HCT116 (cell line): ENCODE measurements at regions not wholly inside any gene's neighbourhood (a gene's known extent, or its start where the extent isn't known, plus 50 kb on each side); places are given as distances from the start of the nearest gene placed in this dataset.

Experiments used
- ATAC-seq: fragments of 200-7000 bp; cut with Tn5 transposase; 2 replicates; pipeline ENCODE4 v1.9.1; 2020; ENCODE audit warnings: mild to moderate bottlenecking, moderate library complexity
- BruUV-seq: library from RNA; stranded (reverse); fragments of 400-500 nt; replicated peaks from 2 replicates; lab custom pipeline; 2021; lab: Mats Ljungman, UMichigan
- CTCF ChIA-PET: fragments of 300-600 bp; sonication (Branson Sonifier 250); formaldehyde crosslinking; loops from one replicate; lab custom pipeline; 2021; ENCODE audit warnings: antibody characterized with exemption; lab: Charles Lee
- POLR2A ChIA-PET: fragments of 300-600, 350-600 bp; sonication (Branson Sonifier 250); formaldehyde crosslinking; loops from one replicate; lab custom pipeline; 2021; ENCODE audit warnings: antibody characterized with exemption; lab: Charles Lee
- RAD21 ChIA-PET, 2 experiments: fragments of 300-600 bp; sonication (Branson Sonifier 250); formaldehyde crosslinking; loops; one replicate each; lab custom pipeline; 2023; ENCODE audit warnings: low total read pairs in 2 of 2; ENCODE audit not compliant: uncharacterized antibody in 2 of 2, unreplicated experiment in 2 of 2, low non-redundant PET in 1 of 2; lab: Charles Lee
- DNase-seq: peaks from one replicate; pipeline ENCODE4 v3.0.0-alpha.2; 2010; ENCODE audit warnings: low read depth, low spot score
- H2AFZ ChIP-seq: fragments of 200-600 bp; shearing (Covaris generic), sonication (generic); 2 replicates; pipeline ENCODE4 v1.6.1; 2017; ENCODE audit warnings: low read depth, mixed run types, mixed read lengths, antibody characterized with exemption, low read length; ENCODE audit not compliant: poor library complexity, severe bottlenecking
- H3K27ac ChIP-seq: 2 replicates; pipeline ENCODE4 v1.5.1; 2012; ENCODE audit warnings: low read depth, low read length
- H3K27me3 ChIP-seq: fragments of 200-600 bp; sonication (generic); 2 replicates; pipeline ENCODE4 v1.6.1; 2016; ENCODE audit warnings: mixed run types, low read length, mixed read lengths; ENCODE audit not compliant: insufficient read depth
- H3K36me3 ChIP-seq, 2 experiments: fragments of 200-500 bp in 1 of 2; fragments of 200-600 bp in 1 of 2; sonication (Bioruptor generic) in 1 of 2; sonication (generic) in 1 of 2; 2 replicates each; pipeline versions ENCODE4 v1.5.1 to v1.6.1; 2014 to 2016; ENCODE audit warnings: low read length in 2 of 2, inconsistent platforms in 1 of 2, mixed read lengths in 1 of 2, mixed run types in 1 of 2; ENCODE audit not compliant: insufficient read depth in 2 of 2, control insufficient read depth in 1 of 2
- H3K4me1 ChIP-seq, 2 experiments: fragments of 200-600 bp in 1 of 2; sonication (generic) in 1 of 2; 2 replicates each; pipeline versions ENCODE4 v1.5.1 to v1.6.1; 2012 to 2017; ENCODE audit warnings: low read length in 2 of 2, inconsistent platforms in 1 of 2, mild to moderate bottlenecking in 1 of 2, mixed read lengths in 1 of 2, mixed run types in 1 of 2, moderate library complexity in 1 of 2; ENCODE audit not compliant: insufficient read depth in 2 of 2, control insufficient read depth in 1 of 2
- H3K4me2 ChIP-seq: fragments of 200-600 bp; sonication (generic); 2 replicates; pipeline ENCODE4 v1.6.1; 2017; ENCODE audit warnings: mixed run types, low read length, mixed read lengths
- H3K4me3 ChIP-seq, 2 experiments: fragments of 200-600 bp in 1 of 2; sonication (generic) in 1 of 2; replicated peaks in 1 of 2; 2 replicates each; pipeline ENCODE4 v1.5.1; 2011 to 2016; ENCODE audit warnings: low read length in 2 of 2, control low read depth in 1 of 2, low read depth in 1 of 2, mild to moderate bottlenecking in 1 of 2, mixed read lengths in 1 of 2, mixed run types in 1 of 2
- H3K79me2 ChIP-seq: fragments of 200-600 bp; sonication (generic); 2 replicates; pipeline ENCODE4 v1.6.1; 2017; ENCODE audit warnings: mild to moderate bottlenecking, mixed run types, low read length, moderate library complexity, mixed read lengths; ENCODE audit not compliant: insufficient read depth
- H3K9ac ChIP-seq: fragments of 200-600 bp; sonication (generic); 2 replicates; pipeline ENCODE4 v1.6.1; 2016; ENCODE audit warnings: low read length, mixed read lengths
- H3K9me2 ChIP-seq: fragments of 200-600 bp; sonication (generic), shearing (Covaris generic); 2 replicates; pipeline ENCODE4 v1.6.1; 2017; ENCODE audit warnings: mixed run types, mild to moderate bottlenecking, moderate library complexity; ENCODE audit not compliant: insufficient read depth
- H3K9me3 ChIP-seq, 2 experiments: fragments of 200-500 bp in 1 of 2; fragments of 200-600 bp in 1 of 2; sonication (Bioruptor generic) in 1 of 2; sonication (generic) in 1 of 2; 2 replicates each; pipeline ENCODE4 v1.6.1; 2014 to 2017; ENCODE audit warnings: low read length in 2 of 2, mixed read lengths in 2 of 2, inconsistent platforms in 1 of 2, low read depth in 1 of 2, mild to moderate bottlenecking in 1 of 2, mixed run types in 1 of 2, moderate library complexity in 1 of 2; ENCODE audit not compliant: control insufficient read depth in 1 of 2, insufficient read depth in 1 of 2
- H4K20me1 ChIP-seq: fragments of 200-600 bp; sonication (generic), shearing (Covaris generic); 2 replicates; pipeline ENCODE4 v1.6.1; 2017; ENCODE audit warnings: mixed run types, mild to moderate bottlenecking, moderate library complexity; ENCODE audit not compliant: insufficient read depth
- CEBPB ChIP-seq: IDR thresholded peaks from 2 replicates; pipeline ENCODE4 v1.6.1; 2012; ENCODE audit warnings: low read depth
- ELF1 ChIP-seq: IDR thresholded peaks from 2 replicates; pipeline ENCODE4 v1.6.1; 2012; ENCODE audit warnings: low read depth, borderline replicate concordance
- MAX ChIP-seq: IDR thresholded peaks from 2 replicates; pipeline ENCODE4 v1.6.1; 2012
- POLR2A ChIP-seq: IDR thresholded peaks from 2 replicates; pipeline ENCODE4 v1.7.0; 2011; ENCODE audit warnings: borderline replicate concordance; ENCODE audit not compliant: insufficient read depth, insufficient read length; ENCODE audit errors: extremely low read depth
- SRF ChIP-seq: IDR thresholded peaks from 2 replicates; pipeline ENCODE4 v1.6.1; 2012; ENCODE audit warnings: low read depth
- intact Hi-C: fragments of 100-400 bp; cut with micrococcal nuclease; formaldehyde crosslinking; loops from 2 replicates; pipeline ENCODE4 v1.10.0; 2022
- TF ChIP-seq, protein P1 (sequence below): IDR thresholded peaks from 2 replicates; pipeline ENCODE4 v1.6.1; 2012; ENCODE audit warnings: low read depth
- TF ChIP-seq, protein P2 (sequence below): IDR thresholded peaks from 2 replicates; pipeline ENCODE4 v1.6.1; 2011; ENCODE audit warnings: mild to moderate bottlenecking, low read length, moderate library complexity; ENCODE audit not compliant: insufficient replicate concordance; ENCODE audit errors: extremely low read depth

- TF ChIP-seq SRF (no peak), POLR2A (no peak), ELF1 (no peak)
- H2AFZ ChIP-seq = no peak overlapping the region
- H3K27me3 ChIP-seq = no peaks in the 10 kb centered on the region
- H3K36me3 ChIP-seq = no peaks in the 10 kb centered on the region
- RAD21 ChIA-PET = interaction anchor here in 1 of 2 experiments (0.6 kb wide), 1 partner anchor 280 kb away, joined by 3 read pairs; no protein-coding TSS in a partner anchor
- POLR2A ChIA-PET = no interaction called here
- CTCF ChIA-PET = no interaction called here
- intact Hi-C loops = loop anchor here (5.0 kb wide), 1 partner anchor 385 kb away; no protein-coding TSS in a partner anchor
- H3K4me1 ChIP-seq = peaks cover 29 to 32% of the 10 kb centered on the region in 2 experiments
- no peak overlapping the region for H3K9ac ChIP-seq
- no peak overlapping the region for H3K4me3 ChIP-seq
- H4K20me1 ChIP-seq = no peaks in the 10 kb centered on the region
- ATAC-seq = no peak
- DNase-seq = no peak
- H3K27ac ChIP-seq = no peak overlapping the region
- no peaks in the 10 kb centered on the region for H3K9me2 ChIP-seq
- BruUV-seq = no TSS peak
- H3K9me3 ChIP-seq = no peaks in the 10 kb centered on the region
- no peaks in the 10 kb centered on the region for H3K79me2 ChIP-seq
- H3K4me2 ChIP-seq = no peak overlapping the region
These were observed 316.3 kb downstream of the DLEU7 start for GRCh38 chr13:50527188-50527587.

DNA sequence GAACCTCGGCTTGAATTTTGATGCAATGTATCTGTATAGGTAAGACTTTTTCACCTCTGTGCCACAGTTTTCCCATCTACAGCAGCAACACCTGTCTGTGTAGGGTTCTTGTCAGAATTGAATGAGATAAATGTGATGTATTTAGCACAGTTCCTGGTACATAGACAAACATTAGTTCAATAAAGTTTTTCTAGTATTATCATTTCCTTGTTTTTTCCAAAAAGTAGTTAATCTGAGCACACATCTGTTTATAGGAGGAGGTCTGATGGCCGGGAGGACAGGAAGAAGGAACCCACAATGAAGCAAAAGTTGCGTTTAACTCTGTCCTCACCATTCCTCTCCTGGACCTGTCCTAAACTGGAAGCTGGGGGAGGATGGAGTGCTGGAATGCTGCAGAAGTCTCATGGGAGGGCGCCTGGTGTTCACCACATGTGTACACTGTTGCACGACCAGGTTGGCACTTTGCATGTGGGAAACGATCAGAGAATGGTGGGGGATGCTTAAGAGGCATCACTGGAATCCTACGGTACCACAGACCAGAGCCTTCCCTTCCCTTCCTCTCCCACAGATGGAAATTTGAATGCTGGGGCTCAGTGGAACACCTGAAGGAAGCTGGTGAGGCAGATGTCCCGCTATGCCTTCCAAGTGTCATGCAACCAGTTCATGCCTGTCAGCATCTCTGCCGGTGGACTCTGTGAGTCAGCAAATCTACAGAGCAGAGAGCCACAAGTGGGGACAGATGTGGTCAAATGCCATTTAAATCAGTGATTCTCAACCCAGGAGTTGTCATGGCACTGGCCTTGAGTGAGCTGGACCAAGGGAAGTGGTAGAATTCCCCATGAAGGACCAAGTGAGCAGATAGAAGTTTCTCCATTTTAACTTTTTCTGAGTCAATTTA lies 315.6 kb downstream of the DLEU7 start:
- ATAC-seq (no peak), DNase-seq (no peak)
- intact Hi-C loops = loop anchor here (5.0 kb wide), 1 partner anchor 384 kb away; no protein-coding TSS in a partner anchor
- RAD21 ChIA-PET = no interaction called here
- no peak overlapping the region for H3K9ac ChIP-seq
- H3K36me3 ChIP-seq = no peaks in the 10 kb centered on the region
- H3K79me2 ChIP-seq = no peaks in the 10 kb centered on the region
- no peaks in the 10 kb centered on the region for H3K27me3 ChIP-seq
- no peaks in the 10 kb centered on the region for H3K9me2 ChIP-seq
- TF ChIP-seq MAX = no peak
- TF ChIP-seq CEBPB = no peak
- TF ChIP-seq, protein P1, sequence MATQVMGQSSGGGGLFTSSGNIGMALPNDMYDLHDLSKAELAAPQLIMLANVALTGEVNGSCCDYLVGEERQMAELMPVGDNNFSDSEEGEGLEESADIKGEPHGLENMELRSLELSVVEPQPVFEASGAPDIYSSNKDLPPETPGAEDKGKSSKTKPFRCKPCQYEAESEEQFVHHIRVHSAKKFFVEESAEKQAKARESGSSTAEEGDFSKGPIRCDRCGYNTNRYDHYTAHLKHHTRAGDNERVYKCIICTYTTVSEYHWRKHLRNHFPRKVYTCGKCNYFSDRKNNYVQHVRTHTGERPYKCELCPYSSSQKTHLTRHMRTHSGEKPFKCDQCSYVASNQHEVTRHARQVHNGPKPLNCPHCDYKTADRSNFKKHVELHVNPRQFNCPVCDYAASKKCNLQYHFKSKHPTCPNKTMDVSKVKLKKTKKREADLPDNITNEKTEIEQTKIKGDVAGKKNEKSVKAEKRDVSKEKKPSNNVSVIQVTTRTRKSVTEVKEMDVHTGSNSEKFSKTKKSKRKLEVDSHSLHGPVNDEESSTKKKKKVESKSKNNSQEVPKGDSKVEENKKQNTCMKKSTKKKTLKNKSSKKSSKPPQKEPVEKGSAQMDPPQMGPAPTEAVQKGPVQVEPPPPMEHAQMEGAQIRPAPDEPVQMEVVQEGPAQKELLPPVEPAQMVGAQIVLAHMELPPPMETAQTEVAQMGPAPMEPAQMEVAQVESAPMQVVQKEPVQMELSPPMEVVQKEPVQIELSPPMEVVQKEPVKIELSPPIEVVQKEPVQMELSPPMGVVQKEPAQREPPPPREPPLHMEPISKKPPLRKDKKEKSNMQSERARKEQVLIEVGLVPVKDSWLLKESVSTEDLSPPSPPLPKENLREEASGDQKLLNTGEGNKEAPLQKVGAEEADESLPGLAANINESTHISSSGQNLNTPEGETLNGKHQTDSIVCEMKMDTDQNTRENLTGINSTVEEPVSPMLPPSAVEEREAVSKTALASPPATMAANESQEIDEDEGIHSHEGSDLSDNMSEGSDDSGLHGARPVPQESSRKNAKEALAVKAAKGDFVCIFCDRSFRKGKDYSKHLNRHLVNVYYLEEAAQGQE = no peak
- TF ChIP-seq, protein P2, sequence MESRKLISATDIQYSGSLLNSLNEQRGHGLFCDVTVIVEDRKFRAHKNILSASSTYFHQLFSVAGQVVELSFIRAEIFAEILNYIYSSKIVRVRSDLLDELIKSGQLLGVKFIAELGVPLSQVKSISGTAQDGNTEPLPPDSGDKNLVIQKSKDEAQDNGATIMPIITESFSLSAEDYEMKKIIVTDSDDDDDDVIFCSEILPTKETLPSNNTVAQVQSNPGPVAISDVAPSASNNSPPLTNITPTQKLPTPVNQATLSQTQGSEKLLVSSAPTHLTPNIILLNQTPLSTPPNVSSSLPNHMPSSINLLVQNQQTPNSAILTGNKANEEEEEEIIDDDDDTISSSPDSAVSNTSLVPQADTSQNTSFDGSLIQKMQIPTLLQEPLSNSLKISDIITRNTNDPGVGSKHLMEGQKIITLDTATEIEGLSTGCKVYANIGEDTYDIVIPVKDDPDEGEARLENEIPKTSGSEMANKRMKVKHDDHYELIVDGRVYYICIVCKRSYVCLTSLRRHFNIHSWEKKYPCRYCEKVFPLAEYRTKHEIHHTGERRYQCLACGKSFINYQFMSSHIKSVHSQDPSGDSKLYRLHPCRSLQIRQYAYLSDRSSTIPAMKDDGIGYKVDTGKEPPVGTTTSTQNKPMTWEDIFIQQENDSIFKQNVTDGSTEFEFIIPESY = no peak
- TF ChIP-seq, all 23 proteins: peak for 0
- Histone ChIP-seq H3K4me1 (peaks cover 29 to 32% of the 10 kb centered on the region in 2 experiments), H3K4me2 (no peak overlapping the region), H3K27ac (peak overlapping the region; percentile 92; the same call in 1 of the 2 replicates), H2AFZ (no peak overlapping the region), H3K9me3 (no peaks in the 10 kb centered on the region), H4K20me1 (no peaks in the 10 kb centered on the region), H3K4me3 (no peak overlapping the region)
- BruUV-seq = no TSS peak
- CTCF ChIA-PET = no interaction called here
- POLR2A ChIA-PET = no interaction called here
